NCI-H2107 treated with DMSO at 0.1 percent for 48 hours (cell line): ENCODE measurements at regions not wholly inside any gene's neighbourhood (a gene's known extent, or its start where the extent isn't known, plus 50 kb on each side); places are given as distances from the start of the nearest gene placed in this dataset.
"Not testable (repeated sequence)": the region's sequence is repeated elsewhere in the genome, so short reads cannot be mapped to it uniquely, and the experiment has no call there.

ENCODE experiments used
- DNase-seq: peaks from one replicate; lab custom pipeline; 2025; ENCODE audit not compliant: unreplicated experiment; lab: John Stamatoyannopoulos, UW

DNA sequence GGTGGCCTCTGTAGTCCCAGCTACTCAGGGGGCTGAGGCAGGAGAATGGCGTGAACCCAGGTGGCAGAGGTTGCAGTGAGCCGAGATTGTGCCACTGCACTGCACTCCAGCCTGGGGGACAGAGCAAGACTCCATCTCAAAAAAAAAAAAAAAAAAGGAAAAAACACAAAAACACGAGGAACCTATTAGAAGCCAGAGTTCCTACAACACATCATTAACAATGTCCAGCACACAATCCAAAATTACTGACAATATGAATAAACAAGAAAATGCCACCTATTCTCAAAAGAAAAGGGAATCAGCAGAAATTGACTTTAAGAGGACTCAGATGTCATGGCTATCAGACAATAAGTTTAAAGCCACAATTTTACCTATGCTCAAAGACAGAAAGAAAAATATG, 57.3 kb upstream of the HS3ST3A1 start:
- DNase-seq = not testable (repeated sequence)

DNA sequence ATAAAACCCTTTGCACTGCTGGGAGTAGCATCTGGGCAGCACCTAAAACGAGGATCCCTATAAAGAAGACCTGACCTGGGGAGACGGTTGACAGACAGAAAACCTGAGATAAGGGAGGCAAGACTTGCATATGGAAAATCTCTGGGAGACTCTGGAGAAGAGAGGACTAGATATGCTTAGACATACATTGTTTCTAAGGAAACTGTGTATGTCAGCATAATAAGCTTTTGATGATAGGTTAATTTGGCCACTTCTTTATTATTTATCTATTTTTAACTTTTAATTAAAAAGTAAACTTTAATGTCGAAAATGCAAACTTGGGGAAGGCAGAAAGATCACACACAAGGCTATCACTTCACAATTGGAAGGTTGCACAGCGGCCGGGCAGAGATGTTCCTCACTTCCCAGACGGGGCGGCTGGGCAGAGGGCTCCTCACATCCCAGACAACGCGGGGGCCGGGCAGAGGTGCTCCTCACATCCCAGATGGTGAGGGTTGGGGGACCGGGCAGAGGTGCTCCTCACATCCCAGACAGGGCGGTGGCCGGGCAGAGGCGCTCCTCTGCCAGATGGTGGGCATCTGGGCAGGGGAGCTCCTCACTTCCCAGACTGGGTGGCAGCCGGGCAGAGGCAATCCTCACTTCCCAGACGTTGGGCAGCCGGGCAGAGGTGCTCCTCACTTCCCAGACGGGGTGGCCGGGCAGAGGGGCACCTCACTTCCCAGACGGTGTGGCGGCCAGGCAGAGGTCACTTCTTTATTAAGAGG, 64.3 kb upstream of the HS3ST3A1 start:
- DNase-seq = no peak

DNA sequence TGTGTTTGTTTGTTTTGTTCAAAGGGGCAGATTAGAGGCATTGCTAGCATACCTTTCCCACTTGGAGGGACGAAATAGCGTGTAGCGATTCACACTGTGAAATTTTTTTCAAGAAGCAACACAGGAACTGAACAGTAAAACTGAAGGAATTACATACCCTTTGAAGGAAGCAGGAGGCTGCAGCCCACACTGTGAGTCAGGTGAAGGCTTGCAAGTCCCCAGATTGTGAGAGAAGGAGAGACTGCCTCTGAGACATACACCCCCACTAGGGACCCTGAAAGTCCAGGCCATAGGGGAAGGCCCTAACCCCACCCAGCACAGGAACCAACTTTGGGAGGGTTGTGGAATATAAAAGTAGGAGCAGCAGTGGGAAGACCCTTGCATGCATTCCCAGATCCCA, 69.6 kb upstream of the HS3ST3A1 start:
- no peak for DNase-seq

- no peak for DNase-seq
Observed at GRCh38 chr17:13671771-13672170, 70.0 kb upstream of the HS3ST3A1 start.

DNA sequence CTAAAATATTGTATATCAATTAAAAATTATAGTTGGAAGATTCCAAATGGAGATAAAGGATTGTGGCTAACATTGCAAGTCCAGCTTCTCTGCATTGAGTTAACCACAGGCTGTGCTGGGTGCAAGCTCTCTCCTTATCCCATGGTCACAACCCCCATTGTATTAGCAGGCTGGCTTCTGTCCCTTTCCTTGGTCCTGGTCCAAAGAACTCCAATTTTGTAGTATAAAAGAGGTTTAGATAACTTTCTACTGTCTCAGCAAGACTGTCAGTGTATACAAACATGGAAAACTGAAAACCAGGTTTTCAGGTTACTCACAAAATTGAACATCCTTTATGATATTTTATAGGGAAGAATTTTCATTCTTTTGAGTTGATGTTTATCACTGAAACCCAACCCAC, 76.6 kb upstream of the HS3ST3A1 start:
- DNase-seq = no peak

DNA sequence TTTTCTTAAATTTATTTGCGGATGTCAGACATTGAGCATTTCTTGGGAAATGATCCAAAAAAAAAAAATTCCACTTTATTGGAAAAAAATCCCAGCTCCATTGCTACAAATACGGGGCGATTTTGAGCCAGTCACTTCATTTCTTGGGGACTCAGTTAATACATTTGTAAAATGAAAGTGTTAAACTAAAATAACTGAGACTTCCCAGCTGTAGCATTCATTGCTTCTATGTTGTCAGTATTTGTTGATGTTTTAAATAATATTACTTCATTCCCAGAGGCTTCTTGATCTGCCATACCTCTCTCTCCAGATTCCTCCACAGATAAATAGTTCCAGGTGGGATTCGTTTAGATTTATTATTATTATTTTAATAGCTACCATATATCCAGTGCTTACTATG, 77.1 kb upstream of the HS3ST3A1 start:
- no peak for DNase-seq

DNA sequence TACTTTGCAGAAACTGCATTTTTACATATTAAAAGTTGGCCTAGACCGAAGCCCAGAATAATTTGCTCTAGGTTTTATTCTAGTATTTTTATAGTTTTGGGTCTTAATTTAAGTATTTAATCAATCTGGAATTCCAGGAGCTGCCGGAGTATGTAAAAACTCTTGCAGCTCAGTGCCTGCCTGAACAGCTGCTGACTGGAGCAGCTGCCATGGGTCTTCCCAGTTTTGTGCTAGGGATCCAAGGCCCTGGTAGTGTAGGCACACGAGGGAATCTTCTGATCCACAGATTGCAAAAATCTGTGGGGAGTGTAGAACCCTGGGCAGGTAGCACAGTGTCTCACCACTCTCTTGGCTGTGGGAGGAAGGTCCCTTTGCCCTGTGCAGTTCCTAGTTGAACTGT, 87.0 kb upstream of the HS3ST3A1 start:
- no peak for DNase-seq

- no peak for DNase-seq
Observed at GRCh38 chr17:13690806-13691205, 89.1 kb upstream of the HS3ST3A1 start.

DNA sequence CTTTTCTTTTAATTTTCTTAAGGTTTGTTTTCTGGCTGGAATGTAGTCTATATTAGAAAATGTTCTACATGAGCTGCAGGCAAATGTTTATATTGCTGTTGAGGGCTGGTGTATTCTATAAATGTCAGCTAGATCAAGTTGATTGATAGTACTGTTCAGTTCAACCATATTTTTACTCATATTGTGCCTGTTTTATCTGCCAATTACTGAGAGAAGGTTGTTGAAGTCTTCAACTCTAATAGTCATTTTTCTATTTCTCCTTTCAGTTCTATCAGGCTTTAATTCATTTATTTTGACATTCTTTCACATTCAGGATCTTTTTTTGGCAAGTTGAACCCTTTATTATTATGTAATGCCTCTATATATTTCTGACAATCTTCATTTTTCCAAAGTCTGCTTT, 93.2 kb upstream of the HS3ST3A1 start:
- DNase-seq = no peak

- no peak for DNase-seq
Observed at GRCh38 chr17:13698832-13699231, 97.1 kb upstream of the HS3ST3A1 start.

- no peak for DNase-seq
Observed at GRCh38 chr17:13699261-13699660, 97.5 kb upstream of the HS3ST3A1 start.

- DNase-seq = no peak
Observed at GRCh38 chr17:13702266-13702665, 100.5 kb upstream of the HS3ST3A1 start.

GRCh38 chr17:13704333-13704732, 102.6 kb upstream of the HS3ST3A1 start:
- DNase-seq = no peak

GRCh38 chr17:13705221-13705620, 103.5 kb upstream of the HS3ST3A1 start:
- no peak for DNase-seq

- no peak for DNase-seq
Observed at GRCh38 chr17:13721705-13722104, 120.0 kb upstream of the HS3ST3A1 start.

GRCh38 chr17:13725288-13725990, 123.7 kb upstream of the HS3ST3A1 start:
- no peak for DNase-seq

DNA sequence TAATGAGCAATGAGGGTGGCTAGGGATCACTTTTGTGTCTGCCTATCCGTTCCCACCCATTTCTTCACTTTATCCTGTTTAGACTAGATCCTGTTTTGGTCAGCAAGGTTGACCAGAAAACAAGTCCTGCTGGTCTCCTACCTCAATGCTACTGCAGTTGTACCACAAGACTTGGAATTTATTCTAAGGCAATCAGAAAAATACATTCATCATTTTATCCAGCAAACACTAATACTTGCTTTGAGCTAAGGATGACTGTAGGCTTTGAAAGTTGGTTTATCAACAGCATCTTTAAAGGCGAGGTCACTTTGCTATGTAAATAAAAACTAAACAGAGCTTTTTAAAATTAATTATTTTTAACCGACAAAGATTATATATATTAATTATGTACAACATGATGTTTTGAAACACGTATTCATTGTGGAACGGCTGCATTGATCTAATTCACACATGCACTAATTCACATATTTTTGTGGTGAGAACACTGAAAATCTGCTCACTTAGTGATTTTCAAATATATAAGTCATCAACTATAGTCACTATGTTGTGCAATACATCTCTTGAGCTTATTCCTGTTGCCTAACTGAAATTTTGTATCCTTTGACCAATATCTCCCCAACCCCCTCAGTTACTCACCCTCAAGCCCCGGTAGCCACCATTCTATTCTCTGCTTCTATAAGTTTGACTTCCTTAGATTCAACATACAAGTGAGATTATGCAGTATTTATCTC, 125.9 kb upstream of the HS3ST3A1 start:
- no peak for DNase-seq

DNA sequence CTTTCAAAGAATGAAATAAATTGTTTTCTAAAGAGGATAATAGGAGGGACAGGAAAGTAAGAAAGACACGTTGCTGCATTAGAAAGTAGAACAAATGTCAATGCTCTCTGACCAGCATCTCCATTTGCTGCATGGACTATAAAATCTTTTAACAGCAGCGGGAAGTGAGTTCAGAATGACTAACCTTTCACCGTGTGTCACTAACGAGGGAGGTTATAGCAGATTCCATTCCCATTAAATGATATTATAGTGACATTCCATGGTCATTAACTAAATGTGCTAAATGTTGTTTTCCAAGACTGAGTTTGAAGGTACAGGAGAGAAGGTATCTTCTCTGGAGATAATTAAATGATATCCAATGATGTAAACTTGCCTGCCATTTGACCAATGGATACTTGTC, 127.1 kb upstream of the HS3ST3A1 start:
- no peak for DNase-seq

GRCh38 chr17:13729466-13730134, 127.9 kb upstream of the HS3ST3A1 start:
- DNase-seq = no peak

DNA sequence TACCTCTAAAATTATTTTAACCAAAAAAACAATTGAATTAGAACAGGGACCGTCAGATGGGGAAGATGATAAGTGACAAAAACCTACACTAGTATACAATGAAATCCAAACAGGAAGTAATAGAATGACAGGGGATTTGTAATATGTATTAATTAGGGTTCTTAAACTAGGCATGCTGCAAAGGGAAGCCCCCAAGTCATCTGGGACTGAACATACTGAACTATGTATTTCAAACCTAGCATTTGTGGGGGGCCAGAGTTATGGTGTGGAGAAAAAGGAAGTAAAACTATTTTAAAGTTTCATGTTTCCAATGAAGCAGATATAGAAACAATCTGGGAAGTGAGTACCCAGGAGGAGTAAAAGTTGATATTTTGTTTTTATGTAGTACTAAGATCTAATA, 133.2 kb upstream of the HS3ST3A1 start:
- no peak for DNase-seq

DNA sequence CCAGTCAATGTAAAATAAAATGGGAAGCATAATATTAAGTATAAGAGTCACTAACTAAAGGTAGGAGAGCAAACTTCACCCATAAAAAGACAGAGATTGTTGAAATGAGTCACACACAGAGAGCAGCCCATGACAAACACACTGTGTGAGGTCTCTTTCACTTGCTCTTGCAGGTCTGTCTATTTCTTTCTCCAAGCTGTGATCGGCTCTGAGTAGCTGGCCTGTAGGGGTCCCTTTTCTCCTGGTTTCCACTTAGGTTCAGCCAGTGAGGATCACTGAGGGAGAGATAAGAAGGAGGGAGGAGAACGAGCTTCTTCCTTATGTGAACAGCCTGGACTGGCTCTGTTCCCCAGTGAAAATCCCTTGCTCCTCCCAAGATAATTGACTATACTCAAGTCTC, 133.7 kb upstream of the HS3ST3A1 start:
- no peak for DNase-seq
